Inflammatory macrophage treated with lipopolysaccharide for 1 hour (primary cell): ENCODE measurements at regions not wholly inside any gene's neighbourhood (a gene's known extent, or its start where the extent isn't known, plus 50 kb on each side); places are given as distances from the start of the nearest gene placed in this dataset.
A peak's percentile ranks its signal among the peaks of the same experiment; 100 is the strongest.

Source experiments
- DNase-seq, 2 donors: peaks; one replicate each; pipeline ENCODE4 v3.0.0-alpha.2; 2020 to 2022

GRCh38 chr2:57728691-57729090 is 317.9 kb upstream of the VRK2 start:
- DNase-seq, result no peak

- no peak for DNase-seq
Measured at GRCh38 chr2:57733956-57734355, 312.6 kb upstream of the VRK2 start.

- no peak for DNase-seq
Measured at GRCh38 chr2:57740891-57741290, 305.7 kb upstream of the VRK2 start.

GRCh38 chr2:57753636-57754035 is 293.0 kb upstream of the VRK2 start:
- no peak for DNase-seq

GRCh38 chr2:57758686-57759085 is 287.9 kb upstream of the VRK2 start:
- DNase-seq, result no peak

- DNase-seq, result no peak
Measured at GRCh38 chr2:57759131-57759530, 287.5 kb upstream of the VRK2 start.

GRCh38 chr2:57759822-57760300 is 286.7 kb upstream of the VRK2 start:
- DNase-seq, result peak; percentile 50 to 92

GRCh38 chr2:57760381-57760801 is 286.2 kb upstream of the VRK2 start:
- DNase-seq, result no peak

- no peak for DNase-seq
Measured at GRCh38 chr2:57776916-57777315, 269.7 kb upstream of the VRK2 start.

- no peak for DNase-seq
Measured at GRCh38 chr2:57782587-57782986, 264.0 kb upstream of the VRK2 start.

GRCh38 chr2:57793310-57793709 is 253.3 kb upstream of the VRK2 start:
- no peak for DNase-seq

GRCh38 chr2:57796527-57796926 is 250.1 kb upstream of the VRK2 start:
- no peak for DNase-seq

GRCh38 chr2:57798346-57798745 is 248.3 kb upstream of the VRK2 start:
- no peak for DNase-seq

GRCh38 chr2:57802243-57802642 is 244.4 kb upstream of the VRK2 start:
- no peak for DNase-seq

- DNase-seq, result no peak
Measured at GRCh38 chr2:57804971-57805370, 241.6 kb upstream of the VRK2 start.

GRCh38 chr2:57806449-57806968 is 240.1 kb upstream of the VRK2 start:
- no peak for DNase-seq

GRCh38 chr2:57809230-57809629 is 237.4 kb upstream of the VRK2 start:
- no peak for DNase-seq

- DNase-seq, result no peak
Measured at GRCh38 chr2:57821088-57821487, 225.5 kb upstream of the VRK2 start.

- DNase-seq, result no peak
Measured at GRCh38 chr2:57828221-57828620, 218.4 kb upstream of the VRK2 start.

GRCh38 chr2:57834666-57835065 is 211.9 kb upstream of the VRK2 start:
- no peak for DNase-seq

- DNase-seq, result no peak
Measured at GRCh38 chr2:57842531-57842930, 204.1 kb upstream of the VRK2 start.

- DNase-seq, result no peak
Measured at GRCh38 chr2:57843158-57843557, 203.4 kb upstream of the VRK2 start.

- DNase-seq, result no peak
Measured at GRCh38 chr2:57848723-57849122, 197.9 kb upstream of the VRK2 start.

- DNase-seq, result no peak
Measured at GRCh38 chr2:57849843-57850242, 196.8 kb upstream of the VRK2 start.

GRCh38 chr2:57850415-57851130 is 196.0 kb upstream of the VRK2 start:
- no peak for DNase-seq
